GM12878 (cell line): ENCODE measurements at regions not wholly inside any gene's neighbourhood (a gene's known extent, or its start where the extent isn't known, plus 50 kb on each side); places are given as distances from the start of the nearest gene placed in this dataset.

ENCODE experiments used
- ATAC-seq: fragments of 200-7000 bp; cut with Tn5 transposase; 3 replicates; pipeline ENCODE4 v1.9.1; 2020; ENCODE audit warnings: mild to moderate bottlenecking, moderate library complexity
- BruUV-seq: library from RNA; stranded (reverse); fragments of 400-500 nt; replicated peaks from 2 replicates; lab custom pipeline; 2021; lab: Mats Ljungman, UMichigan
- CTCF ChIA-PET: fragments of 300-600 bp; sonication (Branson Sonifier 250); formaldehyde crosslinking; extraction: SDS; loops from one replicate; lab custom pipeline; 2021; ENCODE audit warnings: inconsistent platforms; lab: Yijun Ruan, JAX
- POLR2A ChIA-PET: fragments of 350-600 bp; formaldehyde crosslinking; extraction: SDS; loops from one replicate; lab custom pipeline; 2021; ENCODE audit warnings: inconsistent platforms; lab: Charles Lee
- RAD21 ChIA-PET: fragments of 300-600 bp; sonication (Branson Sonifier 250); formaldehyde crosslinking; loops from one replicate; lab custom pipeline; 2023; ENCODE audit warnings: antibody characterized with exemption; ENCODE audit not compliant: unreplicated experiment; lab: Charles Lee
- SMC1A ChIA-PET: fragments of 300-600 bp; sonication (Branson Sonifier 250); formaldehyde crosslinking; loops from one replicate; lab custom pipeline; 2023; ENCODE audit not compliant: unreplicated experiment, uncharacterized antibody; lab: Charles Lee
- DNase-seq: peaks from one replicate; pipeline ENCODE4 v3.0.0-alpha.2; 2011; ENCODE audit warnings: low read depth, low spot score
- FAIRE-seq: peaks from 3 replicates; lab custom pipeline; 2011; peaks lifted over from hg19 to GRCh38; lab: Jason Lieb, UNC
- H2AFZ ChIP-seq: 2 replicates; pipeline ENCODE4 v1.6.0; 2011; ENCODE audit warnings: low read depth, low read length, control low read depth; ENCODE audit not compliant: control insufficient read depth
- H3K27ac ChIP-seq: 2 replicates; pipeline ENCODE4 v1.5.1; 2011; ENCODE audit warnings: control low read depth; ENCODE audit not compliant: control insufficient read depth, insufficient read depth
- H3K27me3 ChIP-seq, 2 experiments: replicated peaks in 1 of 2; 2 replicates each; pipeline versions ENCODE4 v1.6.0 to v1.6.1; 2011; ENCODE audit warnings: low read length in 1 of 2; ENCODE audit not compliant: control insufficient read depth in 2 of 2, insufficient read depth in 2 of 2
- H3K36me3 ChIP-seq, 2 experiments: 2 replicates each; pipeline ENCODE4 v1.5.1; 2011; ENCODE audit warnings: low read length in 1 of 2; ENCODE audit not compliant: control insufficient read depth in 2 of 2, insufficient read depth in 2 of 2
- H3K4me1 ChIP-seq: 2 replicates; pipeline ENCODE4 v1.6.1; 2011; ENCODE audit warnings: mild to moderate bottlenecking, low read length, moderate library complexity, mixed read lengths; ENCODE audit not compliant: control insufficient read depth, insufficient read depth
- H3K4me2 ChIP-seq: 2 replicates; pipeline ENCODE4 v1.6.0; 2011; ENCODE audit warnings: control low read depth; ENCODE audit not compliant: control insufficient read depth, insufficient read depth
- H3K4me3 ChIP-seq: fragments of 200-600 bp; sonication (generic); 2 replicates; pipeline ENCODE4 v1.5.1; 2016
- H3K79me2 ChIP-seq: 2 replicates; pipeline ENCODE4 v1.6.0; 2011; ENCODE audit warnings: low read length; ENCODE audit not compliant: control insufficient read depth, insufficient read depth
- H3K9ac ChIP-seq: 2 replicates; pipeline ENCODE4 v1.8.0; 2011; ENCODE audit warnings: low read length, control low read depth, mixed read lengths; ENCODE audit not compliant: control insufficient read depth, insufficient read depth
- H3K9me3 ChIP-seq: replicated peaks from 3 replicates; pipeline ENCODE4 v1.5.1; 2011; ENCODE audit warnings: mild to moderate bottlenecking, low read length; ENCODE audit not compliant: control insufficient read depth, insufficient read depth
- H4K20me1 ChIP-seq: 2 replicates; pipeline ENCODE4 v1.6.0; 2011; ENCODE audit not compliant: control insufficient read depth, insufficient read depth
- ASH2L ChIP-seq: fragments of 300-600, 200-600 bp; sonication (generic); IDR thresholded peaks from 2 replicates; pipeline ENCODE4 v1.6.1; 2017; ENCODE audit warnings: low read depth, mild to moderate bottlenecking, borderline replicate concordance
- ATF7 ChIP-seq: fragments of 450-650 bp; IDR thresholded peaks from 2 replicates; pipeline ENCODE4 v1.6.1; 2016; ENCODE audit warnings: low read depth, mild to moderate bottlenecking
- BCL3 ChIP-seq: IDR thresholded peaks from 2 replicates; pipeline ENCODE4 v1.6.1; 2011; ENCODE audit warnings: borderline replicate concordance, low read depth, mild to moderate bottlenecking, moderate library complexity, low read length; ENCODE audit not compliant: insufficient read depth, poor library complexity, severe bottlenecking
- CHD4 ChIP-seq: fragments of 200-600 bp; sonication (generic); IDR thresholded peaks from 2 replicates; pipeline ENCODE4 v1.6.1; 2016; ENCODE audit warnings: mild to moderate bottlenecking
- CREM ChIP-seq: IDR thresholded peaks from 2 replicates; pipeline ENCODE4 v1.6.1; 2014; ENCODE audit warnings: antibody characterized with exemption, low read depth
- E2F8 ChIP-seq: fragments of 450-650 bp; IDR thresholded peaks from 2 replicates; pipeline ENCODE4 v1.6.1; 2018; ENCODE audit warnings: mild to moderate bottlenecking, low read depth, moderate library complexity; ENCODE audit not compliant: partially characterized antibody
- GABPA ChIP-seq: IDR thresholded peaks from 2 replicates; pipeline ENCODE4 v1.6.1; 2014; ENCODE audit warnings: antibody characterized with exemption, low read depth, mild to moderate bottlenecking, inconsistent platforms
- MXI1 ChIP-seq: fragments of 150-350 bp; IDR thresholded peaks from 2 replicates; pipeline ENCODE4 v1.6.1; 2011; ENCODE audit warnings: low read depth, mild to moderate bottlenecking, inconsistent platforms, low read length, improper control_type of control experiment
- NRF1 ChIP-seq: conservative IDR thresholded peaks from 2 replicates; pipeline ENCODE4 v1.6.1; 2011; ENCODE audit warnings: mild to moderate bottlenecking, low read depth, low read length, improper control_type of control experiment
- POLR2A ChIP-seq: IDR thresholded peaks from 2 replicates; pipeline ENCODE4 v1.6.1; 2011; ENCODE audit warnings: low read depth, mild to moderate bottlenecking, low read length
- RELA ChIP-seq: fragments of 450-650 bp; IDR thresholded peaks from 2 replicates; pipeline ENCODE4 v1.8.0; 2014; ENCODE audit warnings: borderline replicate concordance; ENCODE audit not compliant: partially characterized antibody
- SMARCA5 ChIP-seq: fragments of 450-650 bp; IDR thresholded peaks from 2 replicates; pipeline ENCODE4 v1.6.1; 2017; ENCODE audit warnings: mild to moderate bottlenecking
- SPI1 ChIP-seq: IDR thresholded peaks from 2 replicates; pipeline ENCODE4 v1.6.1; 2011; ENCODE audit warnings: low read depth, mild to moderate bottlenecking, low read length, moderate library complexity, borderline replicate concordance; ENCODE audit not compliant: insufficient read depth
- SUZ12 ChIP-seq: fragments of 200-600 bp; sonication (generic); IDR thresholded peaks from one replicate; pipeline ENCODE4 v1.6.1; 2018; ENCODE audit warnings: antibody characterized with exemption, mild to moderate bottlenecking; ENCODE audit not compliant: unreplicated experiment
- TCF12 ChIP-seq: IDR thresholded peaks from 2 replicates; pipeline ENCODE4 v1.6.1; 2011; ENCODE audit warnings: low read depth, mild to moderate bottlenecking, low read length
- TCF3 ChIP-seq: IDR thresholded peaks from 2 replicates; pipeline ENCODE4 v1.6.1; 2012; ENCODE audit warnings: low read depth, mild to moderate bottlenecking, low read length, borderline replicate concordance; ENCODE audit not compliant: insufficient read depth
- WGBS: methylation state at CpG from one replicate; pipeline ENCODE4 v1.1.6; 2016; ENCODE audit warnings: low lambda C conversion rate; ENCODE audit not compliant: insufficient replicate concordance, insufficient coverage; ENCODE audit errors: missing lambda C conversion rate; 5-methylcytosine and 5-hydroxymethylcytosine counted together
- in situ Hi-C: fragments of 300-500 bp; cut with MboI; formaldehyde crosslinking; loops from 9 replicates; pipeline ENCODE4 v1.14.3; 2018; ENCODE audit warnings: mixed read lengths
- intact Hi-C: fragments of 100-400 bp; cut with micrococcal nuclease; formaldehyde crosslinking; loops from one replicate; pipeline ENCODE4 v1.14.2; 2022; ENCODE audit not compliant: unreplicated experiment
- TF ChIP-seq, protein P1 (sequence below): fragments of 450-650 bp; IDR thresholded peaks from 2 replicates; pipeline ENCODE4 v1.6.1; 2017; ENCODE audit warnings: antibody characterized with exemption, mild to moderate bottlenecking, moderate library complexity
- TF ChIP-seq, protein P2 (sequence below): IDR thresholded peaks from 2 replicates; pipeline ENCODE4 v1.6.1; 2012; ENCODE audit warnings: low read depth, low read length, improper control_type of control experiment

GRCh38 chr5:162283609-162284008 is 216.0 kb downstream of the GABRG2 start:
- RAD21 ChIA-PET = no interaction called here
- no peak for FAIRE-seq
- TF ChIP-seq, protein P1, sequence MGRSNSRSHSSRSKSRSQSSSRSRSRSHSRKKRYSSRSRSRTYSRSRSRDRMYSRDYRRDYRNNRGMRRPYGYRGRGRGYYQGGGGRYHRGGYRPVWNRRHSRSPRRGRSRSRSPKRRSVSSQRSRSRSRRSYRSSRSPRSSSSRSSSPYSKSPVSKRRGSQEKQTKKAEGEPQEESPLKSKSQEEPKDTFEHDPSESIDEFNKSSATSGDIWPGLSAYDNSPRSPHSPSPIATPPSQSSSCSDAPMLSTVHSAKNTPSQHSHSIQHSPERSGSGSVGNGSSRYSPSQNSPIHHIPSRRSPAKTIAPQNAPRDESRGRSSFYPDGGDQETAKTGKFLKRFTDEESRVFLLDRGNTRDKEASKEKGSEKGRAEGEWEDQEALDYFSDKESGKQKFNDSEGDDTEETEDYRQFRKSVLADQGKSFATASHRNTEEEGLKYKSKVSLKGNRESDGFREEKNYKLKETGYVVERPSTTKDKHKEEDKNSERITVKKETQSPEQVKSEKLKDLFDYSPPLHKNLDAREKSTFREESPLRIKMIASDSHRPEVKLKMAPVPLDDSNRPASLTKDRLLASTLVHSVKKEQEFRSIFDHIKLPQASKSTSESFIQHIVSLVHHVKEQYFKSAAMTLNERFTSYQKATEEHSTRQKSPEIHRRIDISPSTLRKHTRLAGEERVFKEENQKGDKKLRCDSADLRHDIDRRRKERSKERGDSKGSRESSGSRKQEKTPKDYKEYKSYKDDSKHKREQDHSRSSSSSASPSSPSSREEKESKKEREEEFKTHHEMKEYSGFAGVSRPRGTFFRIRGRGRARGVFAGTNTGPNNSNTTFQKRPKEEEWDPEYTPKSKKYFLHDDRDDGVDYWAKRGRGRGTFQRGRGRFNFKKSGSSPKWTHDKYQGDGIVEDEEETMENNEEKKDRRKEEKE = no peak
- no peak for TF ChIP-seq SUZ12
- TF ChIP-seq SMARCA5 = no peak
- TF ChIP-seq E2F8 = no peak
- TF ChIP-seq POLR2A = no peak
- no peak for TF ChIP-seq SPI1
- no peak for TF ChIP-seq ASH2L
- TF ChIP-seq CREM = no peak
- TF ChIP-seq NRF1 = no peak
- TF ChIP-seq, protein P2, sequence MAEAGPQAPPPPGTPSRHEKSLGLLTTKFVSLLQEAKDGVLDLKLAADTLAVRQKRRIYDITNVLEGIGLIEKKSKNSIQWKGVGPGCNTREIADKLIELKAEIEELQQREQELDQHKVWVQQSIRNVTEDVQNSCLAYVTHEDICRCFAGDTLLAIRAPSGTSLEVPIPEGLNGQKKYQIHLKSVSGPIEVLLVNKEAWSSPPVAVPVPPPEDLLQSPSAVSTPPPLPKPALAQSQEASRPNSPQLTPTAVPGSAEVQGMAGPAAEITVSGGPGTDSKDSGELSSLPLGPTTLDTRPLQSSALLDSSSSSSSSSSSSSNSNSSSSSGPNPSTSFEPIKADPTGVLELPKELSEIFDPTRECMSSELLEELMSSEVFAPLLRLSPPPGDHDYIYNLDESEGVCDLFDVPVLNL = no peak
- no peak for TF ChIP-seq MXI1
- TF ChIP-seq GABPA = no peak
- no peak for TF ChIP-seq TCF3
- TF ChIP-seq CHD4 = no peak
- no peak for TF ChIP-seq ATF7
- no peak for TF ChIP-seq RELA
- no peak for TF ChIP-seq BCL3
- no peak for TF ChIP-seq TCF12

More at GRCh38 chr5:162283609-162284008, 216.0 kb downstream of the GABRG2 start:
- intact Hi-C loops (no loop called here), in situ Hi-C loops (no loop called here)
- Histone ChIP-seq H3K36me3 (no peaks in the 10 kb centered on the region), H3K4me1 (no peaks in the 10 kb centered on the region), H3K4me3 (no peak overlapping the region), H2AFZ (no peak overlapping the region), H3K9ac (no peak overlapping the region), H3K27ac (no peak overlapping the region), H3K9me3 (no peaks in the 10 kb centered on the region), H4K20me1 (no peaks in the 10 kb centered on the region), H3K4me2 (no peak overlapping the region), H3K79me2 (no peaks in the 10 kb centered on the region), H3K27me3 (no peaks in the 10 kb centered on the region)
- POLR2A ChIA-PET = no interaction called here
- SMC1A ChIA-PET = interaction anchor here (0.6 to 1.1 kb wide), 2 partner anchors 9 to 91 kb away, joined by 3 read pairs; no protein-coding TSS in a partner anchor
- ATAC-seq (no peak), DNase-seq (no peak)
- 0% methylated on average over 1 of the region's 1 CpG for WGBS
- CTCF ChIA-PET = no interaction called here
- BruUV-seq = no TSS peak
